GM18909 (cell line): ENCODE measurements at regions not wholly inside any gene's neighbourhood (a gene's known extent, or its start where the extent isn't known, plus 50 kb on each side); places are given as distances from the start of the nearest gene placed in this dataset.

Experiments
- ATAC-seq: cut with Tn5 transposase; IDR thresholded peaks from one replicate; pipeline ENCODE4 v1.9.1; 2021; ENCODE audit warnings: mild to moderate bottlenecking; ENCODE audit not compliant: unreplicated experiment, poor library complexity

DNA sequence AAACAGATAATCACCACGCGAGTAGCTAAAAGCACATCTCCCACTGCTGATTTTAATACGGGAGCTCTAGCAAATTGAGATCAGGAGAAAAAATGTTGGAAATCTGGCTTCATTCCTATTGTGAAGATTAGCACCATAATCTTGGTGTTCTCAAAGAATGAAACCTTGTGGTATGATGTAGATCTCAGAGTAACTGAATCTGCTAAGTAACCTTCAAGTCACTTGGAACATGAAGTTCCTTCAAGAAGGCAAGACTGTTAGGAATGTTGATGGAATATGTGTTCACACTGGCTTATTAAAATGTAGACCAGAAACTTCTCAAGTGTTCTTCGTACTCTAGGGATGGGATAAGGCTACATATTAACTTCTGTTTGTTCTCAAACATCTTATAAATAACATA is 117.4 kb upstream of the CHRM3 start:
- ATAC-seq: no peak

DNA sequence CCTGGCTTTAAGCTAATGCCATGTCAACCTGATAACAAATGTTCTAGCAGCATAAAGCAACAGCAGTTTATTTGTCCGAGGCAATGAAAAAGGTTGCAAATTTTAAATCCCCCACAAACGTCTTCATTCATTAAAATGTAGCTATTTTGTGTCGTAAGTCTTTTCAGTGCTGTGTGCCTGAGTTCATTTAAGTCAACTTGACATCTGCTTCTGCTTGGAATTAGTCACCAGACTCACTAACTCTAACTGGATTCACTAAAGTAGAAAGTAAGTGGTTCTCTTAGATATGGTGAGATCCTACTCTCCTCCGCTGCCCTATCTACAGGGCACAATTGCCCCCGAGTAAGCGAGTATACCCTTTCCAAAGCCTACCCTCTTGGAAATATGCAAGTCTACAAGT is 118.4 kb upstream of the CHRM3 start:
- no peak for ATAC-seq

DNA sequence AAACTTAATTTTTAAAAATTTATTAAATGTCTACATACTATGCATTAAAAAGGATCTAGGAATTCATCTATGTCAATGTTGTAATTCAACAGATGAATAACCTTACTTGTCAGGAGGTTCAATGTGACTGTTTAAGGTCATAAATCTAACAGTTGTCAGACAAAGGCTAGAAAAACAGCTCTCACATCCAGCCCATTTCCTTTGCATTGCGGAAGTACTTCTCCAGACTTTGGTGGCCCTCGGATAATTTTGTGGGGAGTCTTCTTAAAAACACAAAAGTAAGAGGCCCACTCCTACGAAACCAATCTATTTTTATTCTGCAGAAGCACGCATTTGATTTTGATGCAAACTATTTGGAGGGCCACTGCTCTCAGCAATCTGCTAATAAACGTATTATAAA is 122.6 kb upstream of the CHRM3 start:
- ATAC-seq: no peak

DNA sequence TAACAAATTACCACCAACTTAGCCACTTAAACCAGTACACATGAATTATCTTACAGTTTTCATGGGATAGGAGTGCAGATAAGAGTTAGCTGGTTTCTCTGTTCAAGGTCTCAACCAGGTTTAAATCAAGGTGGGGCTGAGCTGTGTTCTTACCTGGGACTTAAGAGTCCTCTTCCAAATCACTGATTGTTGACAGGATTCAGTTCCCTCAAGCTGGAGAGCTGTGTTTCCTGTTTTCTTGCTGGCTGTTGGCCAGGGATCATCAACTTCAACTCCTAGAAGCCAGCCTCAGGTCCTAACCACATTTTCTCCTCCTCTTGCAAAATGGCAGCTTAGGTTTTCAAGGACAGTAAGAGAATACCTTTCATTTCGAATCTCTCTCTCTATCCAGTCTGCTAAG is 123.8 kb upstream of the CHRM3 start:
- no peak for ATAC-seq

DNA sequence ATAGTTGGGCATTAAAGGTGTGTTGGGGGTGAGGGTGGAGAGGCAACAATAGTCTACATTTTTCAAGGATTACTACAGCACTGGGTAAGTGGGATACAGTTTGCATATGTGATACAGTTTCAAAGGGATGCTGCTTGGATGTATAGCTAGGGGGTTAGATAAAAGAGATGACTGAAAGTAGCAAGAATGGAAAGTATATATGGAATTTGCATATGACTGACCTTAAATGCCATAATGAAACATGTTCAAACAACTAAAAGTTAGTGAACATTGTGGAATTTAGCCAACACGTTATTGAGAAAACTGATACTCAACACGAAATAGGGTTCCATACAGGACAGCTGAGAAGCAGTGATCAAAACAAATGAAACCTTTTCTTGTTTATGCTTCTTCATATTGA is 124.8 kb upstream of the CHRM3 start:
- ATAC-seq: no peak

DNA sequence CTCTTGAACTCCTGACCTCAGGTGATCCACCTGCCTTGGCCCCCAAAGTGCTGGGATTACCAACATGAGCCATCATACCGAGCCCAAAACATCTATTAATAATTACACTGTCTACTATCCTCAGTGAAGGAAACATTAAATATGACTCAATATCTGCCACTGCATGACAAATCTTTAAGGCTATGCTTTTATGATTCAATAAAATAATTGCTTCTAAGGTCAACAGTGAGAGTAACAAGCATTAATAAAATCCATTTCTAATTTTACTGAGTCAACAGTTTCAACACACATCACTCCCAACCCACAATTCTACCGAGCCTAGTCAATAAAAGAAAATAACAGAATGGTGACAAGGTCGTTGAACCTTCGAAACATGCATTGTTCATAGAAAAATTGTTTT is 125.5 kb upstream of the CHRM3 start:
- no peak for ATAC-seq

DNA sequence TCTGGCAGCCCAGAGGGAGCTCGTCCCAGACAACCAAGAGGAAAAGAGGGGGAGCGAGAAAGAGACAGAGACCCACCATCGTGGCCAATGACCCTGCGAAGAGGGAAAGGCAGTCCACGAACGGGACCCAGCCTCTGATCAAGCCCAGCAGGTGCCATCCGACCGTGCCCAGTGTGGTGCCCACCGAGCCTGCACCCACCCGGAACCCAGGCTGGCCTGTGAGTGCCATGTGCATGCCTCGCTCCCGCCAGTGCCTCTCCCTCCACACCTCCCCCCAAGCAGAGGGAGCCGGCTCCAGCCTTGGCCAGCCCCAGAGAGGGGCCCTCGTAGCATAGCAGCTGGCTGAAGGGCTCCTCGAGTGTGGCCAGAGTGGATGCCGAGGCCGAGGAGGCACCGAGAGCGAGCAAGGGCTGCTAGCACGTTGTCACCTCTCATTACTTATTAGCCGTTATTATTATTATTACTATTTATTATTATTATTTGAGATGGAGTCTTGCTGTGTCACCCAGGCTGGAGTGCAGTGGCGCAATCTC is 130.7 kb upstream of the CHRM3 start:
- no peak for ATAC-seq

DNA sequence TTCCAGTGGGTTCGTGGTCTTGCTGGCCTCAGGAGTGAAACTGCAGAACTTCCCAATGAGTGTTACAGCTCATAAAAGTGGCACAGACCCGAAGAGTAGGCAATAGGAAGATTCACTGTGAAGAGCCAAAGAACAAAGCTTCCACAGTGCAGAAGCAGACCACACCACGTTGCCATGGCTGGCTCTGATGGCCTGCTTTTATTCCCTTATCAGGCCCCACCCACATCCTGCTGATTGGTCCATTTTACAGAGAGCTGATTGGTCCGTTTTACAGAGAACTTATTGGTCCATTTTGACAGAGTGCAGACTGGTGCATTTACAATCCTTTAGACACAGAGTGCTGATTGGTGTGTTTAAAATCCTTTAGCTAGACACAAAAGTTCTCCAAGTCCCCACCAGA is 131.4 kb upstream of the CHRM3 start:
- no peak for ATAC-seq

DNA sequence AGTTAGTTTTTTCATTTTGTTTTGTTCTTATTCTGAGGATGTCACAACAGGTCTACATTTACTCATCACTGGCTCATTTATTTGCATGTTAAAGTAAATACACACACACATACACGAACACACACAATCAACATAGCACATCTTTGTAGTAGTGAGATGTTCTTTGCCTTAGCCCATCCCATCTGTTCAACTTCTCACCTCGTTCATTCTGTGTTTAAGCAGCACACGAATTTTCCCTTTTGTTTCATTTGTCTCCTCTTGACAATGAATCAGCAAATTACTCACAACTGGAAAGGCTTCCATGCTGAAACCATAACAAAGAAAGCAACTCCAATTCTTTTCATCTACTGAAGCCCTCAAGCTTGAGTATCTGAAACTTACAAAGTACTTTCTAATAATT is 133.3 kb upstream of the CHRM3 start:
- no peak for ATAC-seq

DNA sequence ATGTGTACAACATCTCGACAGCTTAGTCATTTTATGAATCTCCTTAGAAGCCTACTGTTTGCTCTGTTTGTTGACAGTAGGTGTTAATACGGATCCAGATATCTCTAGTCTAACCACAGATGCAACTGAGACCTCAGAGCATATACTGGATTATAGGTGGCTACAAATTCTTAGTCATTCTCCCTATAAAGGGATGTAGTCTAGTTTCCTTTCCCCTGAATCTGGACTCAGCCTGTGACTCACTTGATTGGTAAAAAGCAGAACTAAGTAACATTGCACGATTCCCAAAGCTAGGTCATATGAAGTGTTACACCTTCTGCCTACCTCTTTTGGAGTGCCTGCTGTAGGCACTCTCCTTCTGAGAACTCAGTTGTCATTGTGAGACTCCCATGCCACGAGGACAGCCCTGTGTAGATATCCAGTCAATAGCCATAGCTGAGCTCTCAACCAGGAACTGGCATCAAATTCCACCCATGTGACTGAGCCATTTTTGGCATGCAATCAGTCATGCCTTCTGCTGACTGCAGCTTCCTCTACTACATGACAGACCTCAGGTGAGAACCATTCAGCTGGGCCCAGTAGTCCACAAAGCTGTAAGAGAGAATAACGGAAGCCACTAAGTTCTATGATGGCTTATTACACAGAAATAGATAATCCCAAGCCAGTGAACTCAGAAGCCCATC is 135.9 kb upstream of the CHRM3 start:
- no peak for ATAC-seq

DNA sequence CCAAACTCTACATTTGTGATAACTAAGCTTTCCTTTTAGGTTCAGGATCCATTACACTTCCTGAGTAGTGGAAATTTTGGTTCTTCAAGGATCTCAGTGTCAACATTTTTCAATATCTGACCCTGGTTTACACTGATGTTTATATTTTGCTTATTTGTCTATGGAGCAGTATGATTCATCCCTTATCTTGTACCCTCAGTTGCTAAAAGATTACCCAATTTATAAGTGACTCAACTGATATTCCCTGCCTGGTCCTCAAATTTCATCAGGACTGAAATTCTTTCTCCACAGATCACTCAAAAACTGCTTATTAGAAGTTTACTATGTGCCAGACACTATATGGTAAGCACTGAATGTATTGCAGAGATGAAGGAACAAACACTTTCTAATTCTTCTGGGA is 139.1 kb upstream of the CHRM3 start:
- ATAC-seq: no peak

DNA sequence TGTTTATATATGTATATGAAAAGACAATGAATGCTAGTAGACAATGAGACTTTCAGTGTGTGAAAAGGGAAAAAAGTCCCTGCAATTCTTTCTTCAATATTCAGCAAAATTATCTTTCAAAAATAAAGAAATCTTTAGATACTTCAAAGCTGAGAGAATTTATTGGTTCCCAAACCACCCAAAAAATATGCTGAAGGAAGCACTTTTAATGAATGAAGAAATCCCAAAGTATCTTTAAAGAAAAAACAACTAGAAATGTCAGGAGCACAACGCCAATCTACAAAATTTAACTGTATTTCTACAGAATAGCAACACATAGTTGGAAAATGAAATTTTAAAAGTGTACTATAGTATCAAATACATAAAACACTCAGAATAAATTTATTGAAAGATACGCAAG is 142.3 kb upstream of the CHRM3 start:
- ATAC-seq: no peak

DNA sequence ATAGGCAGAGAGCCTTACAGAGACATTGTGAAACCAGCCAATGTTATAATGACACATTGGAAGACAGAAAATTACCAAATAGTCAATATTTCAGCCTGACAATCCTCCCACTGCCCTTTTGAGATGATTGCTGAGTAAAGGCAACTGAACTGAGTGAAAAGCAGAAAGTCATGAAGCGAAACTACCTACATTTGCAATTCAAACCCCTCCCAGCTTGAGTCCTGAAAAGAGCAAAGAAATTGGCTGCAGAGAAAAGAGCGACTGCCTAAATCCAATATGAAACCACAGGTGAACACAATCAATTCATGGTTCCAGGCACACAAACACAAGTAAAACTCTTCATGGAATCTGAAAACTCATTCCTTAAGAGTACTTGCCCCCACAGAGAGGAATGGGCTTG is 143.4 kb upstream of the CHRM3 start:
- ATAC-seq: no peak

DNA sequence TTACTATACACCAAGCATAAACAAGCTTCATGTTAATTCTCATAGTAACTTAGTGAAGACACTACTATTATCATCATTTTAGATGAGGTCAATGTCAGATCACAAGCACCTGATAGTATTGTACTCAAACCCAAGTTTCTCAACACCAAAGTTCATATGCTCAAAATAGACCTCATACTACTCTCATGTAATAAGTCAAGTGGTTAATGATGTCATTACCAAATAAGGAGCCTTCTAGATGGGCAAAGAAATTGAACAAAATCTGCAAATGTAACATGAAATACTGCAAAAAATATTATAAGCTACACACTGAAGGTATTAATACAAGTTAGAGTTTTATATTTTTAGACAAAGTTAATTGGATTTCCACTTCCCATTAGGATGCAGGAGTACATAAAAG is 144.0 kb upstream of the CHRM3 start:
- no peak for ATAC-seq

DNA sequence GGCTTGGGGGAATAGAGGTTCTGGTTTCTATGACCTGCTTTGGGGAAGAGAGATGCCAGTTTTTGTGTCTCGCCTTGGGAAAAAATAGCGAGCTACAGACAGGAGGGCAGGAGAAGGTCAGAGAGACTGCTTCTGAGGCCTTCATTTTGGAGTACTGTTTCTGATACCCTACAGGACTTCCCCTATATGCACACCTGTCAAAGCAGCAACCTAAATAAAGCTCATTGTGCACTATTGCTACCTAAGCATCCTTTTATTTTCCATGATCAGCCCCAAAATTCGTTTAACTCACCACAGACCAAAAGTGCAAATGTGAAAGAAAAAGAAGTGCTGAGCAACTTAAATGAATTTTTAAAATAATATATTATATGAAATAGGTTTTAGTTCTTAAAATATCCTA is 145.6 kb upstream of the CHRM3 start:
- no peak for ATAC-seq

DNA sequence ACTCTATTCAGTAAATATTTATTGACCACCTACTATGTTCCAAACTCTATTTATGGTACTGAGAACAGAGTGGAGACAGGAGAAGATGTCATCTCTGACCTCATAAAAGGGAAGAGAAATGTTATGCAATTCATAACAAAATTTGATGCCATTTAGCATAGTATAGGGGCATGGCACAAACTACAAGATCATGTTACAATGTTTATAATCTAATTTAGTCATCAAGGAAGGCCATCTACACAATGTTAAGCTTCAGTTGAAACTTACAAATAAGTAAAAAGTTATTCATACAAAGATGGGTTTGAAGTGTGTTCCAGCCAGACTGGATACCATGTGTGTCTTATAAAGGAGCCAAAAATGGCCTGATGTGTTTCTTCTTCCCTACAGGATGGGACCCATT is 146.8 kb upstream of the CHRM3 start:
- ATAC-seq: no peak

DNA sequence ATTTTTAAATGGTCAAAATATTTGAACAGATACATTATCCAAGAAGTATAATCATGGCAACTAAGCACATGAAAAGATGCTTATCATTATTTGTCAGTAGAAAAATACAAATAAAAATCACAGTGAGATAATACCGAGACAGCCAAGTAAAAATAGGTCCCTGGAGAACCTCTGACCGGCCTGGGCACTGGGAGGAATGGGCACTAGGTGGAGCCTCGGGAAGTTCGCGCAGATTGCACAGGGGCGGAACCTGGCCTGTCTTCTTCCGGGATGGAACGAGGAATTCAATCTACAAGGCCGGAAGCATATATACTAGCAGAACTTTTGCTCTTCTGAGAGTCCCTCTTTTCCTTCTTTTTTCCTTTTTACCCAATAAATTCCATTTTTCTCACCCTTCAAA is 148.5 kb upstream of the CHRM3 start:
- no peak for ATAC-seq

DNA sequence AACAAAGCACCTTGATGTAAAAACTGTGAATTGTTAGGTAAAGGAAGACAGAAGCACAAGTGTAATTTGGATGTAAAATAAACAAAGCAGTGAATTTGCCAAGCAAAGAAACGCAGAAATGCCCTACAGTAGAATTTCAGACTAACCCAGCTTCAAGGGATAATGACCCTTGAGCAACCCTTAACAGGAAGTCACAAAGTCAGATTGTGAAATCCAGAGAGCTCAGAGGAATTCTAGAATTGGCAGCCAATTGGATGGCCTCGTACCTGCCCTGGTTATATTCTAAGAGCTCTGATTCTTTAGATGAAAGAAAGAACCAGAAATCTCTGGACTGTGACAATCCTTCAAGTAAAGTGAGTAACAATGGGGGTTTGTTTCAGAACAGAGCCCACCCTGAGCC is 152.7 kb upstream of the CHRM3 start:
- ATAC-seq: no peak

DNA sequence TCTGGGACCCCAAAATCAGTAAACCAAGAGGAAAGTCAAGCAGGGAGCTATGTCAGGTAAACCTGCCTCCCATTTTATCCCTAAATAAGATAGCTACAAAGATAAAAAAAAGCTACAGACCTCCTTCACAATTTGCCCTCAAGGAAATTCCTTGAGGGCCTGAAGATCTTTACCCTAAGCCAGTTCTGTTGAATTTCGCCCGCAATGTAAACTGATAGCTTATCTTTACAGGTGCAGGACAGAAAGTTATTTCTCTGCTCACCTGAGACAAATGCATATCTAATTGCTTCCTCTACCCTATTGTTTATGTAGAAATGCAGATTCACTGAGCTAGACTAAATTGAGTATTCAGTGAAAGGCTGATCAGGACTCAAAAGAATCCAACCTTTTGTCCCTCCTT is 153.4 kb upstream of the CHRM3 start:
- ATAC-seq: no peak

DNA sequence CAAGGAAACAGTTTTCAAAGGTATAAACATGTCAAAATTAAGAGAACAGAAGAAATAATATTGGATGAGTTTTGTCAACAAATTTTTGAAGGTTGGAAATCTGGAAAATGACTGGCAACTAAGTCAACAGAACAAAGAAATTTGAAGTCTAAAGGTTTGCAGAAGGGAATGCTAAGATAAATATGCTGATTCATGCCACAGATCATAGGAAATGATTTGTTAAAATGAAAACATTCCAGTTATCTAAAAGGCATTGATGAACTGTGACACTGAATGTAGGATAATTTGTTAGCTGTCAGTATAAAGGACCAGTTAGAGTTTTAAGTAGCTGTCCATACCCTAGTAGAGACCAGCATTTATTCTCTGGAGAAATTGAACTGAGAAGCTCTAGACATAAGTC is 157.9 kb upstream of the CHRM3 start:
- ATAC-seq: no peak

DNA sequence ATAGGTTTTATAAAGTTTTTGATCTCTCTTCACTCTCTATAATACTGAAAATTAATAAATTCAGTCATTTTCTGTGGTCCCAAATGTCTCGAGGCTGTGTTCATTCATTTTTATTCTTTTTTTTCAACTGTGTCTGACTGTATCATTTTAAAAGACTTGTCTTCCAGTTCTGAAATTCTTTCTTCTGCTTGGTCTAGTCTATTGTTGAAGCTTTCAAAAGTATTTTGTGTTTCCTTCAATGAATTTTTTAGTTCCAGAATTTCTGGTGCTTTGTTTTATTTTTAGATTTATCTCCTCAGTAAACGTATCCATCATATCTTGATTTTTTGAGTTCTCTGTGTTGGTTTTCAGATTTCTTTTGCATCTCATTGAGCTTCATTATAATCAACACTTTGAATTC is 161.0 kb upstream of the CHRM3 start:
- ATAC-seq: no peak

DNA sequence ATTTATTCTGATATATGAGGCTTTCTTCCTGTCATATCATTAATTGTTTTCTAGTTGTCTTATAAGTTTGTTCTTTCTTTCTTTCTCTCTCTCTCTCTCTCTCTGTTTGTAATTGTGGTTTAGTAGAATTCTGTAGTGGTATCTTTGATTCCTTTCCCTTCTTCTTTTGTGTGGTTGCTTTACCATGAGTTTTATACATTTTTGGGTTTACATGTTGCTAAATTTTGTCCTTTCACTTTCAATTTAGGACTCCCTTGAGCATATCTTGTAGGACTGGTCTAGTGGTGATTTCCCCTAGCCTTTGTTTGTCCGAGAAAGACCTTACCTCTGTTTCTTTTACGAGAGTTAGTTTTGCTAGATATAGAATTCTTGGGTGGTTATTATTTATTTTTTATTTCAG is 162.3 kb upstream of the CHRM3 start:
- no peak for ATAC-seq

DNA sequence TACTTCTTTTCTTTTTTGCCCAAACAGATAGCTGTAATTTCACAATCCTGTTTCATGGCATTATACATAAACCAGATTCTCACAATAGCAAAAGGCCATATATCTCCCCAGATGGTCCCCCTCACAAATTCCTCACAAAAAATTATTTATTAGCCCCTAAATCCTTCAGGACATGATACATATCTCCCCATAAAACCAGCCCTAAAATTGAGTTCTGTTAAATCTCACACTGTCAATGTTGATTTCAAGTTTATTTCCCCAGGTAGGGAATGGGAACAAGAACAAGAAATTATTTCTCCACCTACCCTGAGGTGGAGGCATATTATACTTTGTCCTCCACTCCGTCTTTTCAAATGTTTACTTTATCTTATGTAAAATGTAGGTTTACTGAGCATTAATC is 163.4 kb upstream of the CHRM3 start:
- ATAC-seq: no peak
